Ovary (tissue), 7 donors: ENCODE measurements at regions not wholly inside any gene's neighbourhood (a gene's known extent, or its start where the extent isn't known, plus 50 kb on each side); places are given as distances from the start of the nearest gene placed in this dataset.

Source experiments
- DNase-seq, 5 donors: peaks; one replicate each; pipeline ENCODE4 v3.0.0-alpha.2; 2019 to 2020
- H3K27ac ChIP-seq, 2 donors: fragments of 200-600 bp; one replicate each; pipeline versions ENCODE4 v1.5.1 to v1.8.0; 2019 to 2022
- H3K27me3 ChIP-seq: fragments of 200-600 bp; one replicate; pipeline ENCODE4 v1.8.0; 2022
- H3K36me3 ChIP-seq: fragments of 200-600 bp; sonication (generic); one replicate; pipeline ENCODE4 v1.5.1; 2019
- H3K4me1 ChIP-seq: one replicate; pipeline ENCODE4 v1.8.1; 2013; ENCODE audit warnings: mild to moderate bottlenecking, moderate library complexity; ENCODE audit not compliant: insufficient read depth
- H3K4me3 ChIP-seq: fragments of 200-600 bp; sonication (generic); one replicate; pipeline ENCODE4 v1.5.1; 2017
- H3K9me3 ChIP-seq, 2 donors: fragments of 200-600 bp in 1 of 2; sonication (generic) in 1 of 2; one replicate each; pipeline versions ENCODE4 v1.5.1 to v1.8.1; 2013 to 2019; ENCODE audit warnings: mild to moderate bottlenecking in 1 of 2, moderate library complexity in 1 of 2
- CTCF ChIP-seq, 3 donors: fragments of 450-650 bp in 2 of 3; fragments of 200-600 bp in 1 of 3; IDR thresholded peaks; one replicate each; pipeline versions ENCODE4 v1.5.1 to v1.8.0; 2016 to 2022; ENCODE audit warnings: antibody characterized with exemption in 3 of 3, mild to moderate bottlenecking in 1 of 3
- EP300 ChIP-seq: sonication (generic); formaldehyde crosslinking; IDR thresholded peaks from one replicate; pipeline ENCODE4 v1.6.1; 2017; ENCODE audit warnings: antibody characterized with exemption
- POLR2A ChIP-seq: fragments of 450-650 bp; IDR thresholded peaks from one replicate; pipeline ENCODE4 v1.6.1; 2017; ENCODE audit warnings: antibody characterized with exemption, mild to moderate bottlenecking, moderate library complexity
- WGBS, 3 donors: extraction: QIAGEN DNeasy Blood & Tissue Kit in 1 of 3; methylation state at CpG; one replicate each; pipeline versions ENCODE4 v1.1.5 to v1.1.7; 2013 to 2017; 5-methylcytosine and 5-hydroxymethylcytosine counted together
- intact Hi-C, 4 donors: fragments of 100-400 bp; cut with DNase I; formaldehyde crosslinking; loops; one replicate each; pipeline versions ENCODE4 v1.11.0 to v1.15.1; 2022 to 2023
- donor health status: DM: no; HTN: no; CAD: no; lungs with moderate emphysema.
- donor health status: DM: no; HTN: no; CAD: no.
- donor health status: Bipolar disorder and iron deficiency.
- donor health status: DM: no; HTN: no; CAD: no.
- donor health status: DM: yes; HTN: yes; CAD: no.

GRCh38 chr3:180528843-180529242 is 73.1 kb upstream of the TTC14 start:
- peaks cover 2% of the 10 kb centered on the region for H3K4me1 ChIP-seq
- TF ChIP-seq POLR2A: no peak
- no peak for TF ChIP-seq EP300
- no peak for TF ChIP-seq CTCF (IDR thresholded peaks at IDR 0.05)
- H3K9me3 ChIP-seq: no peaks in the 10 kb centered on the region
- WGBS, 3 donors: 76 to 97% (median 82%) methylated on average over 1 of the region's 1 CpG
- intact Hi-C loops: no loop called here
- H3K27me3 ChIP-seq: no peaks in the 10 kb centered on the region
- no peak for DNase-seq
- no peak overlapping the region for H3K27ac ChIP-seq
- no peaks in the 10 kb centered on the region for H3K36me3 ChIP-seq
- H3K4me3 ChIP-seq: no peak overlapping the region

DNA sequence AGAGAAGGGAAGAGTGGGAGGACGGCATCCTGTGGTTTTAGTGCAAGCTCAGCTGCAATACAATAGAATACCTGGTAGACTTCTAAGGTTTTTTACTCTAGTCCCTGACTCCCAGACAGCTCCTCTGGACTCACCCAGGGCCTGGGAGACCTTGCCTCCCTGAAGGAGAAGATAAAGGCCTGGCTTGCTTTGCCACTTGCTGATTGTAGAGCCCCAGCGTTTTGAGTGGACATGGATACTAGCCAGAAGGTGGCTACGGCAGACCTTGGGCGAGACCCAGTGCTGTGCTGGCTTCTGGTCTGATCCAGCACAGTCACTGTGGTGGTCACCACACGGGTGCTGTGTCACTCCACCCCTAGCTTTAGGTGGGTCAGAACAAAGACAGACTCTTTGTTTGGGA is 72.2 kb upstream of the TTC14 start:
- WGBS, 3 donors: 80 to 83% (median 82%) methylated on average over 5 of the region's 5 CpGs
- Histone ChIP-seq H3K27ac (no peak overlapping the region), H3K9me3 (no peaks in the 10 kb centered on the region), H3K4me3 (no peak overlapping the region), H3K36me3 (no peaks in the 10 kb centered on the region), H3K4me1 (peaks cover 2% of the 10 kb centered on the region), H3K27me3 (no peaks in the 10 kb centered on the region)
- DNase-seq: no peak
- TF ChIP-seq EP300 (no peak), POLR2A (no peak), CTCF (IDR thresholded peaks at IDR 0.05) (no peak)
- intact Hi-C loops: no loop called here

- intact Hi-C loops: no loop called here
- Histone ChIP-seq H3K27me3 (no peaks in the 10 kb centered on the region), H3K4me3 (no peak overlapping the region), H3K9me3 (no peaks in the 10 kb centered on the region), H3K4me1 (peaks cover 2% of the 10 kb centered on the region), H3K27ac (no peak overlapping the region), H3K36me3 (no peaks in the 10 kb centered on the region)
- no peak for DNase-seq
- TF ChIP-seq CTCF (IDR thresholded peaks at IDR 0.05): no peak
- TF ChIP-seq POLR2A: no peak
- no peak for TF ChIP-seq EP300
Observed at GRCh38 chr3:180530276-180530675, 71.7 kb upstream of the TTC14 start.

DNA sequence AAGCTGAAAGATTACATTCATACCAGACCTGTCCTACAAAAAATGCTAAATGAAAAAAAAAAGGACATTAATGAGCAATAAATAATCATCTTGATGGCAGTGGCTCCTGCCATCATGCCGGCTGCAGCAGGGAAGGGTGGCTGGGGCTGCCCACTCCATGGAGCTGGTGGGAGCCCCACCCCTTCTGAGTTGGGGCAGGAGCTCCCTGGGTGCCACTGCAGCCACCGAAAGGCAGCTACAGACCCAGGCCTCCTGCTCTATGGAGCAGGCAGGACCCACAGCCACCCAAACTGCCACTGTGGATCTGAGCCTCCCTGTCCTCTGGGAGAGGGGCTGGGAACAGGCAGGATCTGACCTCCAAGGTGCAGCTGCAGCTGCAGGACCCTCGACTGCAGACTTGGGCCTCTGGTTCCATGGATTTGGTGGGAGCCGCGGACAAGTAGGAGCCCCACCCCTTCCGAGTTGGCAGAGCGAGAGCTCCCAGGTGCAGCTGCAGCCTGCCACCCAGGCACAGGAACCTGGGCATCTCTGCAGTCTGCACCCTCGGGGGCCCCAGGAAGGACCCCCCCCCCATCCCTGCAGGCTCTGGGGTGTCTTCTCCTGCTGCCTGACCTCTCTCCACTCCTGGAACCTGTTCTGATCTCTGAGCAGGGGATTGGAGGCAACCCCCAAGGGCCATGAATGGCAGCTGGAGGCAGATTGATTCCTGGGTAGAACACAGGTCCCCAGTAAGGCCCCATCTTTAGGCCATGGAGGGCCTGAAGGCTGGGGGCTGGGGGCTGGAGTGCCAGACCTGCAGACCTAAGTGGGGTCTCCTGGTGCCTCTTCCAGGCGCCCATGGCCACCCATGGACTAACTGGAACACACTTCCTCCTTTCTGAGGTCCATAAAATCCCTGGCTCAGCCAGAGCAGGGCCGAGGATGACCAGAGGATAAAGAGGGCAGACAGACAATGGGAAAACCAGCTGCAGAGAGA is 70.4 kb upstream of the TTC14 start:
- WGBS, 3 donors: 84 to 90% (median 88%) methylated on average over 10 of the region's 10 CpGs
- DNase-seq: no peak
- intact Hi-C loops: no loop called here

More for the DNA sequence above, 70.4 kb upstream of the TTC14 start:
- Histone ChIP-seq H3K27me3 (no peaks in the 10 kb centered on the region), H3K4me1 (peaks cover 2% of the 10 kb centered on the region), H3K36me3 (no peaks in the 10 kb centered on the region), H3K4me3 (no peak overlapping the region), H3K27ac (no peak overlapping the region), H3K9me3 (no peaks in the 10 kb centered on the region)
- no peak for TF ChIP-seq POLR2A
- TF ChIP-seq EP300: no peak
- TF ChIP-seq CTCF (IDR thresholded peaks at IDR 0.05): no peak
